HPDE6-E6E7 (cell line): ENCODE measurements at regions not wholly inside any gene's neighbourhood (a gene's known extent, or its start where the extent isn't known, plus 50 kb on each side); places are given as distances from the start of the nearest gene placed in this dataset.
"Not testable (repeated sequence)": the region's sequence is repeated elsewhere in the genome, so short reads cannot be mapped to it uniquely, and the experiment has no call there.

ENCODE experiments used
- DNase-seq: peaks from one replicate; pipeline ENCODE4 v3.0.0; 2011; ENCODE audit warnings: missing footprints; ENCODE audit errors: extremely low spot score

DNA sequence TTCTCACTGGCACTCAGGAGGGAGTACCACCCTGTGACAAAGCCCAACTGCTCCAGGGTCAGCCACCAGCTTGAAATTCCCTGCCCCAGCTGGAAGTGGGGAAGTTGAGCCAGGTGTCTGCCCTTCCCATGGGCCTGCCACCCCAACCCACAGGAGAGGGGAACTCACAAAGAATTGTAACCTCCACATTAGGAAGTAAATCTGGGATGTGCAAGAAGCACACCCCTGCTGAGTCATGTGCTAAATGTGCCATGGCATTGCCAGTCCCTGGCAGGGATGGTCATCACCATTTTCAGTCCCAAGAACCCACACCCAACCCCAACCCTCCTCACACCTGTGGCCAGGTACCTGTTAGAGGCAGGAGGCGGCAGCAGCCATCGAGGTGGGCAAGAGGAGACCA is 165.2 kb upstream of the THBS1 start:
- no peak for DNase-seq

- no peak for DNase-seq
These were observed 164.6 kb upstream of the THBS1 start for GRCh38 chr15:39416258-39416657.

DNA sequence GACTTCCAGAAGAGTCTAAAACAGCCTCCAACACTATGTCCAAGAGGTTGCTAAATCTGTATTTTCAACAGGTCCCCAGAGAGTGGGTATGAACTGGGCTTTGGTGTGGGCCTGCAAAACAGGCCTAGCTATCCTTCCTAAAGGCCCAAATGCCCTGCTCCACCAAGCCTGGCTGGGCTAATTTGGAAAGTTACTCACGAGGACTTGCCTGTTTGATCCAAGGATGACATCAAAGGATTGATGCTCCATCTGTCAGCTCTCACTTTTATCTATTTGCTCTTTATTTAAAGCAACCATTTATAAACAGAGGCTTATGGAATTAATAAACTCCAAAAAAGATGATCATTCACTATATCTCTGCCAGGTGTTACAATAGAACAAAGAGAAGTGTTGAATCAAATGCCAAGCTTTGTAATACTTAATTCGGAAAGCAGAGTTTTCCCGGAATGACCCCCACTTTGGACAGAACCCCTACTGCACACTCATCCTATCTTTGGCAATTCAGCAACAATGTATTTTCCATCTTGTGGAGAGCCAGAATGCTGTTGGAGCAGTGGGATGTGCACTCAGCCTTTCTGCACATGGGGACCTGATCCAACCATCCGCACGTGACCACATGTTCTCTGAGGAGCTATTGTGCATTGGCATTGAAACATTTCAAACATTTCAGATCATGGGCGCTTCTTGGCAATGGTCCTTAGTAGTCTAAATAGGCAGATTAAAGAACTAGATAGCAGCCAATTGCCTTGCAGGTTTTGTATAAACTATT is 163.3 kb upstream of the THBS1 start:
- DNase-seq: no peak

DNA sequence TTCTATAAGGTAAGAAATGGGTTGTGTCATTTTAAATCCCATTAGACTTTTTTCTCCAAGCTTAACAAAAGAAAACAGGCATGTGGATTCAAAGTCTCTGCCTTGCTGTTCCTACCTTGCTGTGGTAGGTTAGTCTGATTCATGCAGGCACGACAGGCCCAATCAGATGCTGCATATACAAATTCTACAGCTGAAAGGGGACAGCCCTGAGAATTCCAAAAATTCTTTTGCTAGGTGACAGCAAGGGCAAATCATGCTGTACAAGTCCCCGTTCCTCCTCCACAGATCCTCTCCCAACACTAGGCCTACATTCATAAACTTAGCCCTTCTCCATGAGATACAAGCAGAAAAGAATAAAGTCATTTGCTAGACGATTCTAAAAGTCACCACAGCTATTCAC is 161.2 kb upstream of the THBS1 start:
- no peak for DNase-seq

GRCh38 chr15:39420123-39420852 is 160.6 kb upstream of the THBS1 start:
- peak; percentile 42 for DNase-seq

DNA sequence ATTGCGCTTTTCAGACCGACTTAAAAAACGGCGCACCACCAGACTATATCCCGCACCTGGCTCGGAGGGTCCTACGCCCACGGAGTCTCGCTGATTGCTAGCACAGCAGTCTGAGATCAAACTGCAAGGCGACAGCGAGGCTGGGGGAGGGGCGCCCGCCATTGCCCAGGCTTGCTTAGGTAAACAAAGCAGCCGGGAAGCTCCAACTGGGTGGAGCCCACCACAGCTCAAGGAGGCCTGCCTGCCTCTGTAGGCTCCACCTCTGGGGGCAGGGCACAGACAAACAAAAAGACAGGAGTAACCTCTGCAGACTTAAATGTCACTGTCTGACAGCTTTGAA is 160.1 kb upstream of the THBS1 start:
- DNase-seq: not testable (repeated sequence)

- no peak for DNase-seq
These were observed 154.0 kb upstream of the THBS1 start for GRCh38 chr15:39426552-39427532.

GRCh38 chr15:39427705-39428104 is 153.2 kb upstream of the THBS1 start:
- DNase-seq: no peak

GRCh38 chr15:39429898-39430357 is 151.0 kb upstream of the THBS1 start:
- DNase-seq: peak; percentile 32

DNA sequence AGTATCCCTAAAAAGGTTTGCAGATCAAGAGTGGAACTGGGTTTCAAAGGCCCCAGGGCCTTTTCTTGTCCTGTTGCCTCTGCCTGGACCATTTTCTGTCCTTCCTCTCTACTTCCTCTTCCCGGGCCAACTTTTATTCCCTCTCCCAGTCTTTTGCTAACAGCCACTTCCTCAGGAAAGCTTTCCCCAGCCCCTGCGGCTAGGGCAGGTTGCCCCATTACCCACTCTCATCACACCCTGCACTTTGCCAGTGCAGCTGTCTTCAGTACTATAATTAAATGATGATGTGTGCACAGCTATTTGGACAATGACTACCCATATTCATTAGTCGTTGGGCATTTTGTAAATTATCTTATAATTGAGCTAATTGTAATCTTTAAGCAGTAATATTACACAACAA is 150.5 kb upstream of the THBS1 start:
- DNase-seq: no peak

DNA sequence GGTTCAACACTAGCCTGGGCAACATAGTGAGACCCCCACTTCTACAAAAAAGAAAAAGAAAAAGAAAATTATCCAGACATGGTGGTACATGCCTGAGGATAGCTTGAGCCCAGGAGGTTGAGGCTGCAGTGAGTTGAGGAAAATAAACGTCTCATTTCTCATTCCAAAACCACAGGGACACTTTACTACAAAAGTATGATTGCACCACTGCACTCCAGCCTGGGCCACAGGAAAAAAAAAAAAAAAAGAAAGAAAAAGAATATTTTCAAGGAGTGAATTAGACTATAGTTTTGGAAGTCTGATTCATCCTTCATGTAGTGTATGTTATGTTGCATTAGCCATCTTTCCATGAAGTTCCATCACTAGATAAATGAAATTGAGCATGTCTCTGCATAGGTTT is 149.5 kb upstream of the THBS1 start:
- DNase-seq: no peak

- no peak for DNase-seq
These were observed 148.9 kb upstream of the THBS1 start for GRCh38 chr15:39432026-39432425.

DNA sequence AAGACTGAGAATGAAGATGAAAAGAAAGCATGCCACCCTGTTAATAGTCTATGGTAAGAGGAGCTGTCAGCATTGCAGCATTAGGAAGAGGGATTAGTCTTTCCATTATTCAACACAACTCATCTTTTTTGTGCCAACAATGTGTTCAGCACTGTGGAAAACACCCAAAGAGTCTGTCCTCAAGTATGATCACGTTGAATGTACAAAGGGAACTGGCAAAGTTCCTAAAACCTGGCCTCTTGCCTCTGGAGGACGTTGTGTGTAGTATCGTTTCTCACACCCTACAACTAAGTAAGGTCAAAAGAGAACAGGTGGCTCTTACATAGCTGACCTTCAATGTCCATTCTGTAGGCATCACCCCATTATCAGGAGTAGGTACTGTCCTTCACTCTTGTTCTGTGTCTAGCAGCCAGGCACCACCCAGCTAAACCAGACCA is 147.9 kb upstream of the THBS1 start:
- no peak for DNase-seq

DNA sequence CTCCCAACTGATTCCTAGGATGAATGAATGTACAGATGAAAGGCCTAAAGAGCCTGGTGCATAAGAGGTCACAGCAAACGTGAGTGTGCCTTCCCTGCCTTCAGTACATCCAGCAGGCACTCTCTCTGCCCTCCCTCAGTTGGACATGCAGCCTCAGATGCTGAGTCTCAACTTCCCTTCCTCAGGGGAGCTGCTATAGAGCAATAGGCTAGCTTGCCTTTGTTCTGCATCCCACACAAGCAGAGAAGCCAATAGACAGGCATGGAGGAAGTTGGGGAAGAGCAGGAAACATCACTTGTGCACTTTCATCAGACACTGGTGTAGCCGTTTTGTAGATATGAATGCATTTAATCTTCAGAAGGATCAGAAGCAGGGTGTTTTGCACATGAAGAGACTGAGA is 147.5 kb upstream of the THBS1 start:
- no peak for DNase-seq

DNA sequence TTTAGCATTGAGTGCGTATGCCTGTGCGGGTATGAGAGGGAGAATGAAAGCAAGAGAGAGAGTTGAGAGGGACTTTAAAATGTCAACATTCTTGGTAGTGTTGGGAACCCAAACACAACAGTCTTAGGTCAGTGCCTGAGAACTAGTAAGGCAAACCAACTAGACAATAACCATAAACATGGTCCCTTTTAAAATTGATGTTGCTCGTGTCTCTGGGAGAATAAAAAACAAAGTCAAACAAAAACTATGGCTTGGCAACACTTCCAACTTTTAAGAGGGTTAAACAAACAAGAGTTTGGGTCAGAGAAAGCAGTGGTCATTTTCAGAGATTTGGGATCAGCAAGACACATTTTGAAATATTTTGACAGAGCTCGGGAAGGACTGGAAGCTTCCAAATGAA is 146.7 kb upstream of the THBS1 start:
- no peak for DNase-seq

GRCh38 chr15:39434751-39435238 is 146.1 kb upstream of the THBS1 start:
- DNase-seq: no peak

DNA sequence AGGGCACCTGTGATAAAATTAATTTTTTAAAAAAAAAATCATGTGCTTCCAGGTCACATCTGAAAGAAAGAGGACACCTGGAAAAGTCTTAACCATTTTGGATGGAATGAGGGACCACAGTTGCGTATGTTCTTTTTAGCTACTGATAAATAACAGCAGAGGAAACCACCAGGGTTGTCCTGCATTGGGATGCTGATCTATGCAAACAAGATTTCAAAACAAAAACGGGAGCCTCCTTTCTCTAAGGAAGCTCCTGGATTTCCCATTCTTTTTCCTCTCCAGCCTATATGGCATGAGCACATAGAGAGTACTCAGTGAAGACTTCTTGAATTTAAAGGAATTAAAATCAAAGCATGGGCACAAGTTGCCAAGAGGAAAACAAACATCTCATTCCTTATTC is 145.6 kb upstream of the THBS1 start:
- no peak for DNase-seq

DNA sequence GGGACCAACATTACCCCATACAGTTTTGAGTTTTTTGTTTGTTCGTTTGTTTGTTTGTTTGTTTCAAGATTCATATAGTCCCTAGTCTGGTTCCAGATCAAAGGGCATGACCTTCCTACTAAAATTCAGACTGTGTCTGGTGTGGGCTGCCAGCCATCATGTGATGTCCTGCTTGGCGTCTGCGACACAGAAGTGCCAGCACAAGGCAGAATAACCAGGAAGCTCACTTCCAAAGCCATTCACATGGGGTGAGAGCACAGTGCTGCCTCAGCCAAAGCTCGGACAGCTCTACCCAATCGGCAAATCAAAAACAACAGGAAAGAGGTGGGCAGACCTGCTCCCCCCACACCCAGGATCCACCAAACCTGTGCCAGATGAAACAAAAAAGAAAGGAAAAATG is 142.6 kb upstream of the THBS1 start:
- no peak for DNase-seq

GRCh38 chr15:39438799-39439592 is 141.9 kb upstream of the THBS1 start:
- no peak for DNase-seq

GRCh38 chr15:39442898-39443297 is 138.0 kb upstream of the THBS1 start:
- DNase-seq: no peak

DNA sequence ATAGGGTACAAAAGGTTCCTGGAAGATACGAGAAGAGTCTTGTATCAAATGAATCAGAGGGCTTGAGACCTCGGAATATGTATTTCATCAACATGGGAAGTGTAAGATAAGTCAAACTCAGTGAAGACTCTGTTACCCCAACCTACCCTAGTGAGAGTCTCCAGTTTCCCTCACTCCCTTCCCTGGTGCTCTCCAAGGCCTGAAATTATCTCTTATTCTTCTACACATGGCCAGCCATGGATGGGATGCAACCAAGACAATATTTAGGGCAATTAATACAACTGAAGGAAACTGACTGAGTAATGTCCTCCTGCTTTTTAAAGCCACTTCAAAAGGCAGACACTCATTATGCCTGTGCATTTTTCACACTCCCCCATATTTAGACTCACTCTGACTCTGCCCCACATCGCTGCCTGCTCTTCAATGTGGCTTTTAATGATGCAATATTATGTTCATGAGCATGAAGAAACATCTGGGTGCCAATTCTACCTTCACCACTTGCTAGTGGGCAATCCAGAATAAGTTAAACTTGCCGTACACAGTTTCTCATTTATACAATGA is 137.1 kb upstream of the THBS1 start:
- DNase-seq: no peak
